GM03348 (cell line): ENCODE measurements at regions not wholly inside any gene's neighbourhood (a gene's known extent, or its start where the extent isn't known, plus 50 kb on each side); places are given as distances from the start of the nearest gene placed in this dataset.

Experiments
- DNase-seq: peaks from one replicate; pipeline ENCODE4 v3.0.0; 2012; ENCODE audit warnings: low spot score

GRCh38 chrX:38991656-38992440 is 190.6 kb downstream of the MID1IP1 start:
- DNase-seq: no peak

- DNase-seq: no peak
These were observed 191.3 kb downstream of the MID1IP1 start for GRCh38 chrX:38992441-38993096.

- no peak for DNase-seq
These were observed 192.2 kb downstream of the MID1IP1 start for GRCh38 chrX:38993500-38993899.

GRCh38 chrX:38999099-38999498 is 197.8 kb downstream of the MID1IP1 start:
- no peak for DNase-seq

DNA sequence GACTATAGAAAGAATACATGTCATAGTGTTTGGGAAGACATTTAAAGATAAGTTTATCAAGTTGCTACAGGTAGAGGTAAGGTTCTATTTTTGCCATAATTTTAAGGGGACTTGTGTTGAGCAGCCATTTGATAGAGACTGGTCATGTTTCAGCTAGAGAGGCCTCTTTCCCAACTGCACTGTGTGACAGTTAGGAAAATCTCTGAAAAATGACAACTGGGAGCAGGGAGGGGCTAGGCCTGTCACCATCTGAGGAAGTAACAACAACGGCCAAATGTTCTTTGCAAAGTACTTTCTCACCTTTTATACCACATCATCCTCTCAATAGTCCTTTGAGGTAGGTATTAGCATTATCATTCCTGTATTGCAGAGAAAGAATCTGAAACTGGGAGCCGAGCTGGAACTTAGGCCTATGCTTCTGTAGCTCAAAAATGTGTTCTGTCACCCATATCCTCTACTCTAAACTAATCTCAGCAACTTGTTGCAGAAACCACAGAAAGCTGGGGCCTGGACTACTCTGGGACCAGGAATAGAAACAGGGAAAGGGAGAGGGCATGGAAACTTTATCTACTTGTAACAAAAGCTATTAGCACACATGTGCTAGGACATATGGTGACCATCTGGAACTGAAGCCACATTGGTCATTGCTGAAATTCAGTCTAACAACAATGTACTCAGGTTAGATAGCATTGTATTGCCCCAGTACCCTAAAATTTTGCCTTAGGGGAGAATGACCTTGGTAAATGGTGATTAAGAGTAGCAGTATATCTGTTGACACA is 198.9 kb downstream of the MID1IP1 start:
- DNase-seq: peak; percentile 8

DNA sequence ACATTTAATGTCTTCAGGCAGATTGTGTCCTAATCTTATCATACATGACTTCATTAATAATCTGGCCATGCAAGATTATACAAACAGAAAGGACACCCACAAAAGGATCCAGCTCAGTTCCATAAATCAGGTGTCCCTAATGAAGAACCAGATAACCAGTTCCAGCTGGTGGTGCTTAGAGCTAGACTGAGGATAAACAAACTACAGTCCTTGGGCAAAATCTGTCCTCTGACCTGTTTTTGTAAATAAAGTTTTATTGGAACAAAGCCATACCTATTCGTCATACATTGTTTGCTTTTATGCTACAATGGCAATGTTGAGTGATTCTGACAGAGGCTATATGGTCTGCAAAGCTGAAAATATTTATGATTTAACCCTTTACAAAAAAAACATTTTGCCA is 199.5 kb downstream of the MID1IP1 start:
- no peak for DNase-seq

DNA sequence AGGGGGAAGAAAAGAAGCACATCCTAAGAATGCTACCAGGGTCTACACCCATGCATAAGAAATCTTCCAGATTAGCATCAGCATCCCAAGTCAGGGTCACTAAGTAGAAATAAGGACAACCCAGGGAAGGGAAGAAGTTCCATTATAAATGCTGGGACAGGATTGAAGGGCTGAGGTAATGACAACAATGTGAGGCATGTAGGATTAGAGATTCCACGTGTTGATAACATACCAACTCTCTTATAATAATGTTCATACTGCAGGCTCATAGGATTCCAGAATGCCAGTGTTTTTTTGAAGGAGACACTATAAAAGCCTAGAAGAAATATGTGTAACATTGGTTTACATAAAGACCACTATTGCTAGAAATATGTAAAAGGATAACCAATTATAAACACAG is 201.2 kb downstream of the MID1IP1 start:
- DNase-seq: no peak

- DNase-seq: no peak
These were observed 207.3 kb downstream of the MID1IP1 start for GRCh38 chrX:39008549-39008948.

GRCh38 chrX:39011454-39012221 is 210.4 kb downstream of the MID1IP1 start:
- no peak for DNase-seq

GRCh38 chrX:39012621-39013111 is 211.4 kb downstream of the MID1IP1 start:
- peak; percentile 16 for DNase-seq

- no peak for DNase-seq
These were observed 215.3 kb downstream of the MID1IP1 start for GRCh38 chrX:39016556-39016955.

- no peak for DNase-seq
These were observed 215.8 kb downstream of the MID1IP1 start for GRCh38 chrX:39017077-39017476.

DNA sequence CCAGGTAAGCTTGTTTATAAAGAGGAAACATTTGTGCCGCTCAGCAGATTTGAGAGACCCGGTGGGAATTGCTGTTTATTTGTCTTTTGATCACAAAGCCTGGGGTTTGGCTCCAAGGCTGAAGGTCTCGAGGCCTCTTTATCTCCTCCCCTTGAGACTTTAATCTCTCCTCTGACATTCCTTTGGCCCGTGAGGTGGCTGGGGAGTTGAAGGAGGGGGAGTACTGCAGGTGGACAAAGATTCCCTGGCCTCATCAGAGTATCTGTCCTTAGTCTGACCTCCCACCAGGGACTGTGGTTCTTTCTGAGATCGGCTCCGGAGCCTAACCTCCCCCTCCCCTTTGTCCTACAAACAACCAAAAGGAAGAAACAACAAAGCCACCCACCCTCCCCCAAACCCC is 216.5 kb downstream of the MID1IP1 start:
- DNase-seq: no peak

DNA sequence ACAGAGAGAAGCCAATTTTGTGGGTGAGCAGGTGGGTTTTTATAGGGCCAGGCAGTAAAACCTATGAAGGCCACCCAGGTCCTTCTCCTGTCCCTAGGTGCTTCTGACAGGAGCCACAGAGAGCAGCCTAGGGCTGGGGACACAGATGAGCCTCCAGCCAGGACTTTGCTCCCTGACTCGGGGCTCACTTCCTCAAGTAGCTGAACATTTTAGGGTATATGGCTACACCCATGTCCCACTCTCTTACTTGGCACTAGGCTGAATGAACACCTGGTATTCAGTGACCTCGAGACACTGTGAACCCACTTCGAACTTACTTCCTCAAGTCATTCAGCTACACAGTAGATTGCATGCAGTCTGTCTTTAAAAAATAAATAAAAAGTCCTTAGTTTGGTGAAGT is 217.3 kb downstream of the MID1IP1 start:
- DNase-seq: no peak

DNA sequence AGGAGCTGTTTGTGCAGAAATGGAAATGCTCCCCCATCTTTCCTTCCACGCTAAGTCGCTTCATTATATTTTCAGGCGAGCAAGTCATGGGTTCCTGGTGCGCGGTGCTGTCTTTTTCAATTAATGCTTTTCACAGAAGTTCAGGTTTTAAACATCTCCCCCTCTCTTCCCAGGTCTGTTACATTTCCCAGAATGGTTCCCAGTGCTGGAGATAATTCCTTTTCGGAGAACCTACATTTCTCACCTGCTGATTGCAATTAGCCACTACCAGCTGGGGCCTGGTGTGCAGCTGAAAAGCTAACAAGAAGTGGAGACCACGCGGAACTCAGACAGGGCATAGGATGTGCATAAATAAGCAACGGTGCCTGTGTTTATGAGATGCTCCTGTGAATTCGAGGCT is 217.8 kb downstream of the MID1IP1 start:
- no peak for DNase-seq

- DNase-seq: no peak
These were observed 218.9 kb downstream of the MID1IP1 start for GRCh38 chrX:39020051-39020669.

DNA sequence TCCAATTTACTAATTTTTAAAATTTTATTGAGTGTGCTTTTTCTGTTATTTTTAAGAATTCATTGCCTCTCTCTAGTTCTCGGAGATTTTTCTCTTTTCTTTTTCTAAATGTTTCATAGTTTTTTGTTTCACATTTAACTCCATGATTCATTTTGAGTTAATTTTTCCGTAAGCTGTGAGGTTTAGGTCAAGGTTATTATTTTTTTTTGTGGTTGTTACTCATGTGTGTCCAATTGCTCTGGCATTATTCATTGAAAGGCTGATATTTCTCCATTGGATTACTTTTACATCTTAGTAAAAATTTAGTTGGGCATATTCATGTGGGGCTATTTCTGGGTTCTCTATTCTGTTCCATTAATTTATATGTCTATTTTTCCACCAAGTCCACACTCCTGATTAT is 220.8 kb downstream of the MID1IP1 start:
- DNase-seq: no peak

GRCh38 chrX:39029221-39029620 is 228.0 kb downstream of the MID1IP1 start:
- DNase-seq: no peak

GRCh38 chrX:39030636-39031035 is 229.4 kb downstream of the MID1IP1 start:
- DNase-seq: no peak

GRCh38 chrX:39039890-39040289 is 238.6 kb downstream of the MID1IP1 start:
- DNase-seq: no peak

DNA sequence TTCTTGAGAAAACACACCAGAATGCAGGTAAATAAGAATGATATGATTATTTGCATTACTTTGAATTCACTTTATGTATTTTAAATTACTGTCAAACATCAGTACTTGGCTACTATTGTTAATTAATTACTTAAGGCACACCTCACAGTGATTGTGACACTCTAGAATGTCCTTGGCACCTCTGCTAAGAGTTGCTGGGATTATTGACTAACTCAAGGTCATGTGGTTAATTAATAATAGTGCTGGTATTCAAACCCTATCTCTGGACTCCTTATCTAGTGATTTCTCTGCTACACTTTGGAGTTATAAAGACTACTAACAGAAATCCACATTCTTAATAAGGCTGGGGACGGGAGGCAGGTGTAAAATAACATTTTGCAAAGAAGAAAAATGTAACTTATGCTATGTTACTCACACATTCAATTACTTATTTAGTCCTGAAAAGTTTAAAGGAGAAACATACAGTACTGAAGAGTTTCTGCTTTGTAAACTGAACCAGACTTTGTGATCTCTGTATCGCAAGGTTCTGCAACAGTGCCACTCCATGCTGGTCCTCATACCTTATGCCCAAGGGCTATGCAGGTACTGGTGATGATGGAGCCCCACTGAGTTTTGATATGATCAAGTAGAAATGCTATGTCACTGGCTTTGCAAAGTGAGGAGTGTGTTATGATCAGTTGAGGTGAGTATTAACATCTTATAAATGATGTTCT is 242.7 kb downstream of the MID1IP1 start:
- DNase-seq: no peak
